PC-9 (cell line): ENCODE measurements at regions not wholly inside any gene's neighbourhood (a gene's known extent, or its start where the extent isn't known, plus 50 kb on each side); places are given as distances from the start of the nearest gene placed in this dataset.

Experiments used
- BruUV-seq: library from RNA; stranded (reverse); fragments of 400-500 nt; replicated peaks from 2 replicates; lab custom pipeline; 2021; lab: Mats Ljungman, UMichigan
- CTCF ChIA-PET: fragments of 300-600 bp; sonication (Branson Sonifier 250); formaldehyde crosslinking; loops from one replicate; lab custom pipeline; 2022; ENCODE audit warnings: antibody characterized with exemption; lab: Charles Lee
- POLR2A ChIA-PET: fragments of 300-600 bp; sonication (Branson Sonifier 250); formaldehyde crosslinking; loops from one replicate; lab custom pipeline; 2022; ENCODE audit warnings: antibody characterized with exemption; ENCODE audit not compliant: unreplicated experiment; lab: Charles Lee
- DNase-seq, 2 experiments: peaks; one replicate each; pipeline versions ENCODE4 v3.0.0 to v3.0.0-alpha.2; 2015 to 2022; ENCODE audit warnings: mixed read lengths in 1 of 2
- H2AFZ ChIP-seq: fragments of 200-600 bp; sonication (generic); 2 replicates; pipeline ENCODE4 v1.8.1; 2017; ENCODE audit warnings: antibody characterized with exemption
- H3F3A ChIP-seq: fragments of 200-600 bp; sonication (generic); 2 replicates; pipeline ENCODE4 v1.8.1; 2017; ENCODE audit warnings: antibody characterized with exemption, mild to moderate bottlenecking, low read depth; ENCODE audit not compliant: insufficient read depth
- H3K27ac ChIP-seq: fragments of 200-600 bp; sonication (generic); 2 replicates; pipeline ENCODE4 v1.6.1; 2016; ENCODE audit warnings: mixed run types
- H3K27me3 ChIP-seq: fragments of 200-600 bp; sonication (generic); 2 replicates; pipeline ENCODE4 v1.6.1; 2016; ENCODE audit warnings: low read depth, mixed run types; ENCODE audit not compliant: insufficient read depth
- H3K36me3 ChIP-seq: fragments of 200-600 bp; sonication (generic); 2 replicates; pipeline ENCODE4 v1.6.1; 2016; ENCODE audit warnings: low read depth, mixed run types
- H3K4me1 ChIP-seq: fragments of 200-600 bp; sonication (generic); replicated peaks from 2 replicates; pipeline ENCODE4 v1.6.1; 2016; ENCODE audit warnings: mixed run types; ENCODE audit not compliant: insufficient read depth
- H3K4me2 ChIP-seq: fragments of 200-600 bp; sonication (generic); 2 replicates; pipeline ENCODE4 v1.6.1; 2017; ENCODE audit warnings: mixed run types
- H3K4me3 ChIP-seq: fragments of 200-600 bp; sonication (generic); 2 replicates; pipeline ENCODE4 v1.6.1; 2016; ENCODE audit warnings: mixed run types
- H3K79me2 ChIP-seq: fragments of 200-600 bp; sonication (generic); 2 replicates; pipeline ENCODE4 v1.6.1; 2017; ENCODE audit warnings: low read depth, mixed run types
- H3K9me2 ChIP-seq: fragments of 200-600 bp; sonication (generic); 2 replicates; pipeline ENCODE4 v1.8.1; 2017; ENCODE audit warnings: mild to moderate bottlenecking; ENCODE audit not compliant: insufficient read depth
- H3K9me3 ChIP-seq: fragments of 200-600 bp; sonication (generic); 2 replicates; pipeline ENCODE4 v1.8.1; 2016; ENCODE audit warnings: low read depth; ENCODE audit not compliant: insufficient read depth
- H4K20me1 ChIP-seq: fragments of 200-600 bp; sonication (generic); 2 replicates; pipeline ENCODE4 v1.8.1; 2017; ENCODE audit not compliant: insufficient read depth
- EZH2 ChIP-seq: fragments of 200-600 bp; sonication (generic); IDR thresholded peaks from 2 replicates; pipeline ENCODE4 v1.8.0; 2017; ENCODE audit warnings: antibody characterized with exemption, low read depth
- intact Hi-C: fragments of 100-400 bp; cut with micrococcal nuclease; formaldehyde crosslinking; loops from one replicate; pipeline ENCODE4 v1.10.0; 2022; ENCODE audit not compliant: unreplicated experiment
- TF ChIP-seq, protein P1 (sequence below): fragments of 200-600 bp; sonication (generic); conservative IDR thresholded peaks from 2 replicates; pipeline ENCODE4 v1.6.1; 2017; ENCODE audit warnings: mixed run types, antibody characterized with exemption, mild to moderate bottlenecking, moderate library complexity

DNA sequence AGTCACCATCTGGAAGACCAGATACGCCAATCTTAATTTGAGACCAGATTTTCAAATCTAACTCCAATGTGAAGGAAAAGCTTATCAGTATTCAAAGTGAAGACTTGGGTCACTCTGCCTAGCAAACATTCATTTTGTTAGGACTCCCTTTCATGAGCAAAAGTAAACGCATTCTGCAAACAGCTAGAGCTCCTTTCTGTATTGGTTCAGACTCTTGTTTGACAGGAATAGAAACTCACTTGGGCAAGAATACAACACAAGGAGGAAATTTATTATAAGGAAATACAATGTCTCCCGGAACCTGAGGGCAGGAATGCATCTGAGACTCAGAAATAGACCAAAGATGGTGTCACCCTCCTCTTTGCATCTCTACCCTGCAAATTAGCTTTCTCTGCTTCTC is 558.6 kb downstream of the TAFA4 start:
- TF ChIP-seq EZH2: no peak
- TF ChIP-seq, protein P1, sequence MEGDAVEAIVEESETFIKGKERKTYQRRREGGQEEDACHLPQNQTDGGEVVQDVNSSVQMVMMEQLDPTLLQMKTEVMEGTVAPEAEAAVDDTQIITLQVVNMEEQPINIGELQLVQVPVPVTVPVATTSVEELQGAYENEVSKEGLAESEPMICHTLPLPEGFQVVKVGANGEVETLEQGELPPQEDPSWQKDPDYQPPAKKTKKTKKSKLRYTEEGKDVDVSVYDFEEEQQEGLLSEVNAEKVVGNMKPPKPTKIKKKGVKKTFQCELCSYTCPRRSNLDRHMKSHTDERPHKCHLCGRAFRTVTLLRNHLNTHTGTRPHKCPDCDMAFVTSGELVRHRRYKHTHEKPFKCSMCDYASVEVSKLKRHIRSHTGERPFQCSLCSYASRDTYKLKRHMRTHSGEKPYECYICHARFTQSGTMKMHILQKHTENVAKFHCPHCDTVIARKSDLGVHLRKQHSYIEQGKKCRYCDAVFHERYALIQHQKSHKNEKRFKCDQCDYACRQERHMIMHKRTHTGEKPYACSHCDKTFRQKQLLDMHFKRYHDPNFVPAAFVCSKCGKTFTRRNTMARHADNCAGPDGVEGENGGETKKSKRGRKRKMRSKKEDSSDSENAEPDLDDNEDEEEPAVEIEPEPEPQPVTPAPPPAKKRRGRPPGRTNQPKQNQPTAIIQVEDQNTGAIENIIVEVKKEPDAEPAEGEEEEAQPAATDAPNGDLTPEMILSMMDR: no peak
- Histone ChIP-seq H4K20me1 (no peaks in the 10 kb centered on the region), H3K79me2 (no peaks in the 10 kb centered on the region), H3K27me3 (no peaks in the 10 kb centered on the region), H3K9me2 (no peaks in the 10 kb centered on the region), H3K4me3 (no peak overlapping the region), H3K36me3 (no peaks in the 10 kb centered on the region), H3F3A (no peaks in the 10 kb centered on the region), H3K4me2 (no peak overlapping the region), H2AFZ (no peak overlapping the region), H3K9me3 (no peaks in the 10 kb centered on the region), H3K27ac (no peak overlapping the region), H3K4me1 (no peaks in the 10 kb centered on the region)
- POLR2A ChIA-PET: no interaction called here
- no peak for DNase-seq
- BruUV-seq: no TSS peak
- CTCF ChIA-PET: no interaction called here
- intact Hi-C loops: no loop called here

- Histone ChIP-seq H3K27me3 (no peaks in the 10 kb centered on the region), H3K9me3 (no peaks in the 10 kb centered on the region), H3K4me3 (no peak overlapping the region), H3K79me2 (no peaks in the 10 kb centered on the region), H3K9me2 (no peaks in the 10 kb centered on the region), H3K4me1 (no peaks in the 10 kb centered on the region), H2AFZ (no peak overlapping the region), H3F3A (no peaks in the 10 kb centered on the region), H3K36me3 (no peaks in the 10 kb centered on the region), H4K20me1 (no peaks in the 10 kb centered on the region), H3K27ac (no peak overlapping the region), H3K4me2 (no peak overlapping the region)
- no TSS peak for BruUV-seq
- ChIA-PET CTCF (no interaction called here), POLR2A (no interaction called here)
- intact Hi-C loops: no loop called here
- DNase-seq: no peak
- TF ChIP-seq, protein P1: no peak
- TF ChIP-seq EZH2: no peak
Measured at GRCh38 chr3:68363796-68364195, 568.6 kb downstream of the TAFA4 start.

GRCh38 chr3:68360492-68360891 is 571.9 kb downstream of the TAFA4 start:
- CTCF ChIA-PET: no interaction called here

More at GRCh38 chr3:68360492-68360891, 571.9 kb downstream of the TAFA4 start:
- Histone ChIP-seq H2AFZ (no peak overlapping the region), H3K4me3 (no peak overlapping the region), H3K9me3 (no peaks in the 10 kb centered on the region), H3F3A (no peaks in the 10 kb centered on the region), H3K27ac (no peak overlapping the region), H3K36me3 (no peaks in the 10 kb centered on the region), H4K20me1 (no peaks in the 10 kb centered on the region), H3K27me3 (no peaks in the 10 kb centered on the region), H3K4me2 (no peak overlapping the region), H3K4me1 (no peaks in the 10 kb centered on the region), H3K9me2 (no peaks in the 10 kb centered on the region), H3K79me2 (no peaks in the 10 kb centered on the region)
- POLR2A ChIA-PET: no interaction called here
- intact Hi-C loops: no loop called here
- TF ChIP-seq EZH2: no peak
- TF ChIP-seq, protein P1: no peak
- DNase-seq: no peak
- BruUV-seq: no TSS peak
